Thyroid gland (tissue), 4 donors: ENCODE measurements at regions not wholly inside any gene's neighbourhood (a gene's known extent, or its start where the extent isn't known, plus 50 kb on each side); places are given as distances from the start of the nearest gene placed in this dataset.

Experiments
- DNase-seq, 2 donors: peaks; one replicate each; pipeline ENCODE4 v3.0.0-alpha.2; 2019
- H3K27ac ChIP-seq, 3 donors: fragments of 200-600 bp; sonication (generic); 1 replicate in 2 of 3; 2 replicates in 1 of 3; pipeline ENCODE4 v1.5.1; 2016 to 2019; ENCODE audit warnings: mild to moderate bottlenecking in 1 of 3, moderate library complexity in 1 of 3
- H3K27me3 ChIP-seq: fragments of 200-600 bp; sonication (generic); one replicate; pipeline ENCODE4 v1.5.1; 2019
- H3K36me3 ChIP-seq, 2 donors: fragments of 200-600 bp; sonication (generic); one replicate each; pipeline ENCODE4 v1.5.1; 2016 to 2019
- H3K4me1 ChIP-seq, 2 donors: fragments of 200-600 bp; sonication (generic); one replicate each; pipeline ENCODE4 v1.5.1; 2017 to 2019
- H3K4me3 ChIP-seq, 3 donors: fragments of 200-600 bp; sonication (generic); replicated peaks in 1 of 3; 1 replicate in 2 of 3; 2 replicates in 1 of 3; pipeline ENCODE4 v1.5.1; 2016; ENCODE audit warnings: mild to moderate bottlenecking in 1 of 3
- H3K9me3 ChIP-seq: fragments of 200-600 bp; sonication (generic); one replicate; pipeline ENCODE4 v1.5.1; 2017
- POLR2A ChIP-seq, 2 donors: fragments of 450-650 bp; IDR thresholded peaks; one replicate each; pipeline ENCODE4 v1.6.1; 2017; ENCODE audit warnings: antibody characterized with exemption in 2 of 2, mild to moderate bottlenecking in 2 of 2, moderate library complexity in 1 of 2
- WGBS, 2 donors: methylation state at CpG; one replicate each; pipeline ENCODE4 v1.1.5; 2017; 5-methylcytosine and 5-hydroxymethylcytosine counted together
- intact Hi-C: fragments of 100-400 bp; cut with DNase I; formaldehyde crosslinking; loops from one replicate; pipeline ENCODE4 v1.15.1; 2023
- TF ChIP-seq, protein P1 (sequence below), 6 experiments: fragments of 200-600 bp in 3 of 6; fragments of 450-650 bp in 3 of 6; sonication (generic) in 3 of 6; IDR thresholded peaks; one replicate each; pipeline ENCODE4 v1.5.1; 2016 to 2019; ENCODE audit warnings: antibody characterized with exemption in 6 of 6, mild to moderate bottlenecking in 2 of 6, inconsistent platforms in 1 of 6, moderate library complexity in 1 of 6

GRCh38 chr1:164433818-164434170 is 125.2 kb upstream of the PBX1 start:
- intact Hi-C loops: no loop called here
- no peaks in the 10 kb centered on the region for H3K9me3 ChIP-seq
- TF ChIP-seq, protein P1, sequence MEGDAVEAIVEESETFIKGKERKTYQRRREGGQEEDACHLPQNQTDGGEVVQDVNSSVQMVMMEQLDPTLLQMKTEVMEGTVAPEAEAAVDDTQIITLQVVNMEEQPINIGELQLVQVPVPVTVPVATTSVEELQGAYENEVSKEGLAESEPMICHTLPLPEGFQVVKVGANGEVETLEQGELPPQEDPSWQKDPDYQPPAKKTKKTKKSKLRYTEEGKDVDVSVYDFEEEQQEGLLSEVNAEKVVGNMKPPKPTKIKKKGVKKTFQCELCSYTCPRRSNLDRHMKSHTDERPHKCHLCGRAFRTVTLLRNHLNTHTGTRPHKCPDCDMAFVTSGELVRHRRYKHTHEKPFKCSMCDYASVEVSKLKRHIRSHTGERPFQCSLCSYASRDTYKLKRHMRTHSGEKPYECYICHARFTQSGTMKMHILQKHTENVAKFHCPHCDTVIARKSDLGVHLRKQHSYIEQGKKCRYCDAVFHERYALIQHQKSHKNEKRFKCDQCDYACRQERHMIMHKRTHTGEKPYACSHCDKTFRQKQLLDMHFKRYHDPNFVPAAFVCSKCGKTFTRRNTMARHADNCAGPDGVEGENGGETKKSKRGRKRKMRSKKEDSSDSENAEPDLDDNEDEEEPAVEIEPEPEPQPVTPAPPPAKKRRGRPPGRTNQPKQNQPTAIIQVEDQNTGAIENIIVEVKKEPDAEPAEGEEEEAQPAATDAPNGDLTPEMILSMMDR (IDR thresholded peaks at IDR 0.05): no peak
- no peak for TF ChIP-seq POLR2A (IDR thresholded peaks at IDR 0.05)
- no peaks in the 10 kb centered on the region for H3K4me1 ChIP-seq
- no peak for DNase-seq
- no peaks in the 10 kb centered on the region for H3K27me3 ChIP-seq
- no peak overlapping the region for H3K4me3 ChIP-seq
- 63 to 64% methylated on average over 1 of the region's 1 CpG for WGBS, 2 donors
- H3K27ac ChIP-seq: no peak overlapping the region
- H3K36me3 ChIP-seq: no peaks in the 10 kb centered on the region

- intact Hi-C loops: no loop called here
- peak; percentile 77 to 81 for DNase-seq
- Histone ChIP-seq H3K9me3 (no peaks in the 10 kb centered on the region), H3K36me3 (no peaks in the 10 kb centered on the region), H3K27ac (peak overlapping the region in 2 of 3 donors; percentile 1 to 29), H3K4me1 (peaks cover 15 to 21% of the 10 kb centered on the region in 2 donors), H3K27me3 (no peaks in the 10 kb centered on the region), H3K4me3 (no peak overlapping the region)
- WGBS, 2 donors: 56 to 64% methylated on average over 1 of the region's 1 CpG
- no peak for TF ChIP-seq POLR2A (IDR thresholded peaks at IDR 0.05)
- TF ChIP-seq, protein P1 (IDR thresholded peaks at IDR 0.05): peak; percentile 25 to 99 (median 76)
These were observed 118.8 kb upstream of the PBX1 start for GRCh38 chr1:164440232-164440631.

- Histone ChIP-seq H3K27ac (no peak overlapping the region), H3K27me3 (no peaks in the 10 kb centered on the region), H3K4me3 (no peak overlapping the region), H3K36me3 (no peaks in the 10 kb centered on the region), H3K4me1 (peaks cover 15 to 21% of the 10 kb centered on the region in 2 donors), H3K9me3 (no peaks in the 10 kb centered on the region)
- no peak for DNase-seq
- whole genome bisulfite sequencing, 2 donors: 95 to 96% methylated on average over 1 of the region's 1 CpG
- TF ChIP-seq, protein P1 (IDR thresholded peaks at IDR 0.05): no peak
- TF ChIP-seq POLR2A (IDR thresholded peaks at IDR 0.05): no peak
- intact Hi-C loops: no loop called here
These were observed 115.8 kb upstream of the PBX1 start for GRCh38 chr1:164443166-164443565.

- no peaks in the 10 kb centered on the region for H3K9me3 ChIP-seq
- no peak overlapping the region for H3K4me3 ChIP-seq
- no peaks in the 10 kb centered on the region for H3K36me3 ChIP-seq
- H3K27me3 ChIP-seq: no peaks in the 10 kb centered on the region
- no peak for TF ChIP-seq POLR2A (IDR thresholded peaks at IDR 0.05)
- peaks cover 15 to 21% of the 10 kb centered on the region in 2 donors for H3K4me1 ChIP-seq
- intact Hi-C loops: no loop called here
- 86 to 93% methylated on average over 1 of the region's 1 CpG for WGBS, 2 donors
- DNase-seq: no peak
- no peak overlapping the region for H3K27ac ChIP-seq
These were observed 115.1 kb upstream of the PBX1 start for GRCh38 chr1:164443836-164444235.

DNA sequence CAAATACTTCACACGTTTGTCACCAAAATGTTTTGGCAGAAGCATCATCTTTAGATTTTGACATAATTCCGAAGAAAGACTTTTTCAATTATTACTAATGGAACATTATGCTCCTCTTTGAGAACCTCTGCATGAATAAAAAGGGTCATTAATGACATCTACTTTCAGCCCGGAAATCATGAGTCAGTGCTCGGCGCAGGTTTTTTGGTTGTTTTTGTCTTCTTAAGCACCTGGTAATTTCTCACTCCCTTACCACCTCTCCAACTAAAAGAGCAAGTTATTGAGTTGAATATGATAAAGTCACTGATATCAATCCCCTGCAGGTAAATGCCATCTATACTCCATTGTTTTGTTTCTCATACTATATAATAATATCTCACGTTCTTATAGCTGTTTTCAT is 113.0 kb upstream of the PBX1 start:
- H3K27me3 ChIP-seq: no peaks in the 10 kb centered on the region
- no peak overlapping the region for H3K4me3 ChIP-seq
- no peak overlapping the region for H3K27ac ChIP-seq
- no peak for DNase-seq
- 91 to 96% methylated on average over 6 of the region's 6 CpGs for WGBS, 2 donors
- TF ChIP-seq, protein P1 (IDR thresholded peaks at IDR 0.05): no peak
- no peak for TF ChIP-seq POLR2A (IDR thresholded peaks at IDR 0.05)
- intact Hi-C loops: no loop called here
- H3K4me1 ChIP-seq: peaks cover 14 to 15% of the 10 kb centered on the region in 2 donors
- no peaks in the 10 kb centered on the region for H3K9me3 ChIP-seq
- H3K36me3 ChIP-seq: no peaks in the 10 kb centered on the region

DNA sequence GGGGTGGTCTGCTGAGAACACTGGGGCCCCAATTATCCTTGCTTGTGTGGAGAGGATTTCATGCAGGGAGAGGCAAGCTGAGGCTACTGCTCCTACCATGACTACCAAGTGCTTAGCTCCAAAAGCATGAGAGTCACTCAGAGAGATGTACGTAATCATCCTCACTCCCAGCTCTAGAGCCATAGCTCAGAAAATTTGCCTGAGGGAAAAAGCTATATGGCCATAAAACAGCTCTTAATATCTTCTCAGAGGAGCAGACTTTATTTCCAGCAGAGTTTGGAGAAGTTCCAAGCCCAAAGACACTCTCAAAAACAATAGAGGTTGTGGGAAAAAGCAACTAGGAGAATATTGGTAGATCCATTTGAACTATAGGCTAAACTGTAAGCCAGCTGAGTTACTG is 106.4 kb upstream of the PBX1 start:
- Histone ChIP-seq H3K9me3 (no peaks in the 10 kb centered on the region), H3K27ac (no peak overlapping the region), H3K36me3 (no peaks in the 10 kb centered on the region), H3K27me3 (no peaks in the 10 kb centered on the region), H3K4me3 (no peak overlapping the region), H3K4me1 (no peaks in the 10 kb centered on the region)
- TF ChIP-seq POLR2A (IDR thresholded peaks at IDR 0.05): no peak
- TF ChIP-seq, protein P1 (IDR thresholded peaks at IDR 0.05): no peak
- WGBS, 2 donors: 82 to 93% methylated on average over 1 of the region's 1 CpG
- no peak for DNase-seq
- intact Hi-C loops: no loop called here
